KMS-11 (cell line): ENCODE measurements at regions not wholly inside any gene's neighbourhood (a gene's known extent, or its start where the extent isn't known, plus 50 kb on each side); places are given as distances from the start of the nearest gene placed in this dataset.

Experiments
- H2AFZ ChIP-seq: fragments of 200-600 bp; sonication (generic); 2 replicates; pipeline ENCODE4 v1.6.1; 2016; ENCODE audit warnings: antibody characterized with exemption, mixed run types, low read depth
- H3K27ac ChIP-seq: fragments of 200-600 bp; sonication (generic); 2 replicates; pipeline ENCODE4 v1.6.1; 2016; ENCODE audit warnings: mild to moderate bottlenecking, mixed run types
- H3K27me3 ChIP-seq: fragments of 200-600 bp; sonication (generic); 2 replicates; pipeline ENCODE4 v1.6.1; 2017; ENCODE audit warnings: mild to moderate bottlenecking, low read depth, mixed run types, moderate library complexity; ENCODE audit not compliant: insufficient read depth
- H3K36me3 ChIP-seq: fragments of 200-600 bp; sonication (generic); 2 replicates; pipeline ENCODE4 v1.6.1; 2017; ENCODE audit warnings: mild to moderate bottlenecking, mixed run types; ENCODE audit not compliant: insufficient read depth
- H3K4me1 ChIP-seq: fragments of 200-600 bp; sonication (generic); 2 replicates; pipeline ENCODE4 v1.6.1; 2016; ENCODE audit warnings: mild to moderate bottlenecking, low read depth, mixed run types; ENCODE audit not compliant: poor library complexity, severe bottlenecking
- H3K4me2 ChIP-seq: fragments of 200-600 bp; sonication (generic); 2 replicates; pipeline ENCODE4 v1.7.0; 2016; ENCODE audit warnings: mild to moderate bottlenecking, mixed run types
- H3K4me3 ChIP-seq: fragments of 200-600 bp; sonication (generic); IDR thresholded peaks from 2 replicates; pipeline ENCODE4 v1.6.1; 2017; ENCODE audit warnings: low read depth, low read length, mixed read lengths; ENCODE audit not compliant: insufficient read depth
- H3K79me2 ChIP-seq: fragments of 200-600 bp; sonication (generic); 2 replicates; pipeline ENCODE4 v1.6.1; 2016; ENCODE audit warnings: low read depth, mixed run types; ENCODE audit not compliant: insufficient read depth
- H3K9ac ChIP-seq: fragments of 200-600 bp; sonication (generic); 2 replicates; pipeline ENCODE4 v1.6.1; 2016; ENCODE audit warnings: mild to moderate bottlenecking, mixed run types
- H4K20me1 ChIP-seq: fragments of 200-600 bp; sonication (generic); 2 replicates; pipeline ENCODE4 v1.6.1; 2016; ENCODE audit warnings: mild to moderate bottlenecking, mixed run types; ENCODE audit not compliant: insufficient read depth
- CTCF ChIP-seq: fragments of 200-600 bp; sonication (generic); conservative IDR thresholded peaks from 2 replicates; pipeline ENCODE4 v1.6.1; 2017; ENCODE audit warnings: low read depth, mild to moderate bottlenecking, antibody characterized with exemption, low read length, moderate library complexity, mixed read lengths

- H3K27ac ChIP-seq: no peak overlapping the region
- no peak for TF ChIP-seq CTCF
- no peak overlapping the region for H3K9ac ChIP-seq
- no peak overlapping the region for H3K4me2 ChIP-seq
- no peaks in the 10 kb centered on the region for H3K27me3 ChIP-seq
- no peaks in the 10 kb centered on the region for H3K36me3 ChIP-seq
- H2AFZ ChIP-seq: no peak overlapping the region
- no peak overlapping the region for H3K4me3 ChIP-seq
- H3K4me1 ChIP-seq: no peaks in the 10 kb centered on the region
- no peaks in the 10 kb centered on the region for H3K79me2 ChIP-seq
- H4K20me1 ChIP-seq: no peaks in the 10 kb centered on the region
These were observed 67.3 kb upstream of the BICD1 start for GRCh38 chr12:32039347-32039746.

GRCh38 chr12:32039917-32040575 is 66.6 kb upstream of the BICD1 start:
- Histone ChIP-seq H4K20me1 (no peaks in the 10 kb centered on the region), H3K4me1 (no peaks in the 10 kb centered on the region), H3K79me2 (no peaks in the 10 kb centered on the region), H3K36me3 (no peaks in the 10 kb centered on the region), H3K27me3 (no peaks in the 10 kb centered on the region), H2AFZ (no peak overlapping the region), H3K9ac (no peak overlapping the region), H3K4me3 (no peak overlapping the region), H3K27ac (no peak overlapping the region), H3K4me2 (no peak overlapping the region)
- TF ChIP-seq CTCF: no peak

GRCh38 chr12:32043928-32044549 is 62.6 kb upstream of the BICD1 start:
- Histone ChIP-seq H4K20me1 (no peaks in the 10 kb centered on the region), H3K4me2 (no peak overlapping the region), H3K4me1 (no peaks in the 10 kb centered on the region), H3K36me3 (no peaks in the 10 kb centered on the region), H2AFZ (no peak overlapping the region), H3K9ac (no peak overlapping the region), H3K27ac (no peak overlapping the region), H3K4me3 (no peak overlapping the region), H3K79me2 (no peaks in the 10 kb centered on the region), H3K27me3 (no peaks in the 10 kb centered on the region)
- no peak for TF ChIP-seq CTCF

GRCh38 chr12:32047357-32048212 is 59.1 kb upstream of the BICD1 start:
- Histone ChIP-seq H3K27ac (no peak overlapping the region), H3K27me3 (no peaks in the 10 kb centered on the region), H3K4me1 (no peaks in the 10 kb centered on the region), H3K4me2 (no peak overlapping the region), H3K4me3 (no peak overlapping the region), H3K9ac (no peak overlapping the region), H3K79me2 (no peaks in the 10 kb centered on the region), H4K20me1 (no peaks in the 10 kb centered on the region), H2AFZ (no peak overlapping the region), H3K36me3 (no peaks in the 10 kb centered on the region)
- no peak for TF ChIP-seq CTCF
